K562 (cell line): ENCODE measurements at regions not wholly inside any gene's neighbourhood (a gene's known extent, or its start where the extent isn't known, plus 50 kb on each side); places are given as distances from the start of the nearest gene placed in this dataset.

Experiments used
- ATAC-seq: fragments of 200-7000 bp; cut with Tn5 transposase; 3 replicates; pipeline ENCODE4 v1.9.1; 2020; ENCODE audit warnings: moderate library complexity
- BruUV-seq: library from RNA; stranded (reverse); fragments of 400-500 nt; replicated peaks from 2 replicates; lab custom pipeline; 2021; lab: Mats Ljungman, UMichigan
- CTCF ChIA-PET: fragments of 300-600 bp; formaldehyde crosslinking; extraction: SDS; loops from one replicate; lab custom pipeline; 2021; ENCODE audit warnings: low intra/inter-chr PET ratio; lab: Yijun Ruan, JAX
- POLR2A ChIA-PET: fragments of 300-600, 350-650 bp; sonication (Branson Sonifier 250); formaldehyde crosslinking; extraction: SDS; loops from one replicate; lab custom pipeline; 2021; ENCODE audit warnings: antibody characterized with exemption, inconsistent platforms; lab: Yijun Ruan, JAX
- DNase-seq, 4 experiments: peaks; one replicate each; pipeline versions ENCODE4 v3.0.0 to v3.0.0-alpha.2; 2011 to 2018; ENCODE audit warnings: low spot score in 3 of 4, mixed read lengths in 3 of 4; ENCODE audit errors: extremely low read depth in 1 of 4
- FAIRE-seq: peaks from 2 replicates; lab custom pipeline; 2011; peaks lifted over from hg19 to GRCh38; lab: Jason Lieb, UNC
- H2AFZ ChIP-seq: 2 replicates; pipeline ENCODE4 v1.6.0; 2011; ENCODE audit warnings: low read depth, low read length, control low read depth, inconsistent platforms
- H3K27ac ChIP-seq: fragments of 200-600 bp; 3 replicates; pipeline ENCODE4 v1.8.0; 2011; ENCODE audit warnings: low read depth, mild to moderate bottlenecking, control low read depth, inconsistent platforms, low read length, moderate library complexity, mixed read lengths; ENCODE audit errors: extremely low read depth
- H3K27me3 ChIP-seq, 2 experiments: fragments of 300-600 bp in 1 of 2; 2 replicates in 1 of 2; 3 replicates in 1 of 2; pipeline versions ENCODE4 v1.6.0 to v1.8.0; 2011; ENCODE audit warnings: inconsistent platforms in 2 of 2, low read length in 2 of 2, mild to moderate bottlenecking in 1 of 2, mixed read lengths in 1 of 2, moderate library complexity in 1 of 2; ENCODE audit not compliant: control insufficient read depth in 2 of 2, insufficient read depth in 2 of 2
- H3K36me3 ChIP-seq: fragments of 300-600 bp; 3 replicates; pipeline ENCODE4 v1.8.0; 2011; ENCODE audit warnings: mild to moderate bottlenecking, low read length, inconsistent platforms; ENCODE audit not compliant: control insufficient read depth, insufficient read depth
- H3K4me1 ChIP-seq, 2 experiments: fragments of 200-600 bp in 1 of 2; replicated peaks in 1 of 2; 2 replicates in 1 of 2; 3 replicates in 1 of 2; pipeline versions ENCODE4 v1.5.1 to v1.8.0; 2011; ENCODE audit warnings: inconsistent platforms in 2 of 2, low read length in 2 of 2, mild to moderate bottlenecking in 1 of 2, mixed read lengths in 1 of 2, moderate library complexity in 1 of 2; ENCODE audit not compliant: control insufficient read depth in 2 of 2, insufficient read depth in 2 of 2
- H3K4me2 ChIP-seq: 2 replicates; pipeline ENCODE4 v1.6.1; 2011; ENCODE audit warnings: low read length, control low read depth, inconsistent platforms, mixed read lengths; ENCODE audit not compliant: insufficient read depth
- H3K4me3 ChIP-seq: fragments of 200-600 bp; sonication (generic), shearing (Covaris generic); 2 replicates; pipeline ENCODE4 v1.5.1; 2016; ENCODE audit warnings: control low read depth, inconsistent platforms
- H3K79me2 ChIP-seq: fragments of 200-600 bp; 3 replicates; pipeline ENCODE4 v1.8.0; 2011; ENCODE audit warnings: low read length, inconsistent platforms; ENCODE audit not compliant: control insufficient read depth, insufficient read depth
- H3K9ac ChIP-seq, 2 experiments: 2 replicates each; pipeline versions ENCODE4 v1.6.0 to v1.6.1; 2011; ENCODE audit warnings: low read depth in 2 of 2, low read length in 2 of 2, control low read depth in 1 of 2, inconsistent platforms in 1 of 2, mild to moderate bottlenecking in 1 of 2, mixed read lengths in 1 of 2; ENCODE audit not compliant: insufficient read depth in 1 of 2
- H3K9me1 ChIP-seq: one replicate; pipeline ENCODE4 v1.6.0; 2011; ENCODE audit warnings: inconsistent platforms, mild to moderate bottlenecking, low read length, moderate library complexity; ENCODE audit not compliant: control insufficient read depth, insufficient read depth
- H3K9me3 ChIP-seq: replicated peaks from 2 replicates; pipeline ENCODE4 v1.5.1; 2011; ENCODE audit warnings: low read depth, low read length, inconsistent platforms; ENCODE audit not compliant: control insufficient read depth, insufficient read depth
- H4K20me1 ChIP-seq: replicated peaks from 2 replicates; pipeline ENCODE4 v1.6.1; 2011; ENCODE audit warnings: low read length, inconsistent platforms, mixed read lengths; ENCODE audit not compliant: control insufficient read depth, insufficient read depth
- BMI1 ChIP-seq: fragments of 150-350 bp; IDR thresholded peaks from 2 replicates; pipeline ENCODE4 v1.6.1; 2014; ENCODE audit warnings: low read length
- CCAR2 ChIP-seq: fragments of 200-400 bp; formaldehyde crosslinking; IDR thresholded peaks from 2 replicates; pipeline ENCODE4 v1.6.1; 2017; ENCODE audit warnings: mild to moderate bottlenecking, low read depth, low read length
- EZH2 ChIP-seq: IDR thresholded peaks from 2 replicates; pipeline ENCODE4 v1.6.1; 2012; ENCODE audit warnings: low read depth, mild to moderate bottlenecking, inconsistent platforms, low read length, borderline replicate concordance
- MTA2 ChIP-seq: fragments of 450-650 bp; IDR thresholded peaks from 2 replicates; pipeline ENCODE4 v1.6.1; 2016; ENCODE audit warnings: low read depth
- MTF1 ChIP-seq: fragments of 250-450 bp; sonication (Bioruptor Pico); IDR thresholded peaks from 2 replicates; pipeline ENCODE4 v1.9.0; 2021; ENCODE audit warnings: moderate library complexity, mild to moderate bottlenecking, inconsistent platforms, borderline replicate concordance
- PRPF4 ChIP-seq: fragments of 200-400 bp; formaldehyde crosslinking; IDR thresholded peaks from one replicate; pipeline ENCODE4 v1.6.1; 2017; ENCODE audit warnings: low read length, low read depth, mild to moderate bottlenecking; ENCODE audit not compliant: insufficient read depth, poor library complexity, severe bottlenecking
- TFAM ChIP-seq: fragments of 250-450 bp; sonication (Bioruptor Pico); conservative IDR thresholded peaks from 2 replicates; pipeline ENCODE4 v1.5.0; 2021; ENCODE audit warnings: mild to moderate bottlenecking, moderate library complexity
- TRIM24 ChIP-seq, 2 experiments: fragments of 450-650 bp; IDR thresholded peaks; 2 replicates each; pipeline ENCODE4 v1.6.1; 2016
- ZNF12 ChIP-seq: sonication (generic); formaldehyde crosslinking; IDR thresholded peaks from 2 replicates; pipeline ENCODE4 v1.4.0; 2020; ENCODE audit warnings: mild to moderate bottlenecking, missing genetic modification reagents
- ZNF146 ChIP-seq: IDR thresholded peaks from one replicate; pipeline ENCODE4 v1.6.1; 2018; ENCODE audit warnings: missing compliant biosample characterization; ENCODE audit not compliant: unreplicated experiment
- ZNF282 ChIP-seq: sonication (generic); formaldehyde crosslinking; IDR thresholded peaks from 2 replicates; pipeline ENCODE4 v1.8.1; 2023; ENCODE audit warnings: missing genetic modification reagents
- WGBS: fragments of 100-300 bp; shearing (Covaris generic); methylation state at CpG from one replicate; pipeline ENCODE4 v1.1.6; 2016; ENCODE audit warnings: low coverage, mixed read lengths; ENCODE audit not compliant: insufficient coverage; ENCODE audit errors: missing lambda C conversion rate; 5-methylcytosine and 5-hydroxymethylcytosine counted together
- in situ Hi-C: fragments of 300-500 bp; cut with MboI; formaldehyde crosslinking; loops from 4 replicates; pipeline ENCODE4 v1.15.0; 2018; ENCODE audit warnings: inconsistent platforms, mixed read lengths
- intact Hi-C: fragments of 100-400 bp; cut with micrococcal nuclease; formaldehyde crosslinking; loops from 2 replicates; pipeline ENCODE4 v1.14.2; 2022
- TF ChIP-seq, protein P1 (sequence below), 3 experiments: fragments of 200-800 bp in 1 of 3; sonication (Bioruptor generic) in 1 of 3; sonication (generic) in 1 of 3; formaldehyde crosslinking in 1 of 3; IDR thresholded peaks; 2 replicates each; pipeline versions ENCODE4 v1.6.1 to v1.8.0; 2016 to 2022; ENCODE audit warnings: mild to moderate bottlenecking in 2 of 3, missing compliant biosample characterization in 2 of 3, missing genetic modification characterization in 2 of 3, missing genetic modification reagents in 1 of 3
- TF ChIP-seq, protein P2 (sequence below), 2 experiments: fragments of 150-350 bp in 1 of 2; IDR thresholded peaks; 2 replicates each; pipeline ENCODE4 v1.6.1; 2012 to 2016; ENCODE audit warnings: low read depth in 2 of 2, low read length in 2 of 2, mild to moderate bottlenecking in 1 of 2, moderate library complexity in 1 of 2
- TF ChIP-seq, protein P3 (sequence below): fragments of 250-450 bp; sonication (Bioruptor Pico); IDR thresholded peaks from 2 replicates; pipeline ENCODE4 v1.5.0; 2022; ENCODE audit warnings: mild to moderate bottlenecking

DNA sequence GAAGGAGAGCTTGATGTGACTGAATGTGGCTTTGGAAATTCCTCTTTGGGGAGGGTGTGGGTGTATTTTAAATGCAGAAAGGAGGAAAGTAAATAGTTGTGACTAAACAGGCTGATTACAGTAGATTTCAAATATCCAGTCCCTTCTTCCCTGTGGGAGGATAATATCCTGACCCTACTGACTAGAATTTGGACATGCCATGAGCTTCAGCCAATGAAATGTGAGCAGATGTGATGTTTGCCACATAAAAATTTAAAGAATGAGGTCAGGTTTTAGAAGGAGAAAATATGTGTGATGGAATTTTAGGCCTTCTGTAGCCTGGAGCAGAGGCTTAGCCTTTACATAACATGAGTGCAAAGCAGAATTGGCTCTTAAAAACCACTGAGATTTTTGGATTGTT lies 1218.9 kb downstream of the ROBO2 start (continued):
- TF ChIP-seq, protein P1, sequence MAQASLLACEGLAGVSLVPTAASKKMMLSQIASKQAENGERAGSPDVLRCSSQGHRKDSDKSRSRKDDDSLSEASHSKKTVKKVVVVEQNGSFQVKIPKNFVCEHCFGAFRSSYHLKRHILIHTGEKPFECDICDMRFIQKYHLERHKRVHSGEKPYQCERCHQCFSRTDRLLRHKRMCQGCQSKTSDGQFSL (CRISPR knock-in tag; IDR thresholded peaks at IDR 0.05), result no peak
- TF ChIP-seq, protein P1 (tag; IDR thresholded peaks at IDR 0.05), result no peak
- TF ChIP-seq, protein P2, sequence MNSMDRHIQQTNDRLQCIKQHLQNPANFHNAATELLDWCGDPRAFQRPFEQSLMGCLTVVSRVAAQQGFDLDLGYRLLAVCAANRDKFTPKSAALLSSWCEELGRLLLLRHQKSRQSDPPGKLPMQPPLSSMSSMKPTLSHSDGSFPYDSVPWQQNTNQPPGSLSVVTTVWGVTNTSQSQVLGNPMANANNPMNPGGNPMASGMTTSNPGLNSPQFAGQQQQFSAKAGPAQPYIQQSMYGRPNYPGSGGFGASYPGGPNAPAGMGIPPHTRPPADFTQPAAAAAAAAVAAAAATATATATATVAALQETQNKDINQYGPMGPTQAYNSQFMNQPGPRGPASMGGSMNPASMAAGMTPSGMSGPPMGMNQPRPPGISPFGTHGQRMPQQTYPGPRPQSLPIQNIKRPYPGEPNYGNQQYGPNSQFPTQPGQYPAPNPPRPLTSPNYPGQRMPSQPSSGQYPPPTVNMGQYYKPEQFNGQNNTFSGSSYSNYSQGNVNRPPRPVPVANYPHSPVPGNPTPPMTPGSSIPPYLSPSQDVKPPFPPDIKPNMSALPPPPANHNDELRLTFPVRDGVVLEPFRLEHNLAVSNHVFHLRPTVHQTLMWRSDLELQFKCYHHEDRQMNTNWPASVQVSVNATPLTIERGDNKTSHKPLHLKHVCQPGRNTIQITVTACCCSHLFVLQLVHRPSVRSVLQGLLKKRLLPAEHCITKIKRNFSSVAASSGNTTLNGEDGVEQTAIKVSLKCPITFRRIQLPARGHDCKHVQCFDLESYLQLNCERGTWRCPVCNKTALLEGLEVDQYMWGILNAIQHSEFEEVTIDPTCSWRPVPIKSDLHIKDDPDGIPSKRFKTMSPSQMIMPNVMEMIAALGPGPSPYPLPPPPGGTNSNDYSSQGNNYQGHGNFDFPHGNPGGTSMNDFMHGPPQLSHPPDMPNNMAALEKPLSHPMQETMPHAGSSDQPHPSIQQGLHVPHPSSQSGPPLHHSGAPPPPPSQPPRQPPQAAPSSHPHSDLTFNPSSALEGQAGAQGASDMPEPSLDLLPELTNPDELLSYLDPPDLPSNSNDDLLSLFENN (IDR thresholded peaks at IDR 0.05; ENCODE audit: low read depth in 2 of 2, low read length in 2 of 2), result no peak
- TF ChIP-seq PRPF4, result no peak
- TF ChIP-seq, all 486 proteins: peak for 0

DNA sequence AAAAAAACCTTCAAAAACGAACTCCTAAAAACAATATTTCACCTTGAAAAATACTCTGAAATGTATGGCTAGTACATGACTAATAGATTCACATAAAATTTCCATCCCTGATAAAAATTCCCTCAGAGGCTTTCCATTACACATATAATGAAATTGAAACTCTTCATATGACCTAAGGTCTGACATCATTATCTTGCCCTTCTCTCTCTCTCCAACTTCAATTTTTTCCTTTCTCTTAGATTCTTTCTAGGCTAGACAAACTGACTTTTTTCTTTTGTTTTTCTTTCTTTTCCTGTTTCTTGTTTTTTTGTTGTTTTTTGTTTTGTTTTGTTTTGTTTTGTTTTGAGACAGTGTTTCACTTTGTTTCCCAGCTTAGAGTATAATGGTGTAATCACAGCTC lies 1220.5 kb downstream of the ROBO2 start:
- intact Hi-C loops (no loop called here), in situ Hi-C loops (no loop called here)
- Histone ChIP-seq H3K4me1 (no peaks in the 10 kb centered on the region), H3K9ac (no peak overlapping the region), H3K36me3 (no peaks in the 10 kb centered on the region), H3K27me3 (no peaks in the 10 kb centered on the region), H4K20me1 (no peaks in the 10 kb centered on the region), H3K4me2 (no peak overlapping the region), H3K9me3 (no peaks in the 10 kb centered on the region), H3K4me3 (no peak overlapping the region), H3K79me2 (no peaks in the 10 kb centered on the region), H3K9me1 (no peaks in the 10 kb centered on the region), H2AFZ (no peak overlapping the region), H3K27ac (no peak overlapping the region)
- no TSS peak for BruUV-seq
- DNase-seq, result no peak
- POLR2A ChIA-PET, result no interaction called here
- 0% methylated on average over 1 of the region's 1 CpG for WGBS
- CTCF ChIA-PET, result no interaction called here
- FAIRE-seq, result no peak
- ATAC-seq, result no peak
- no peak for TF ChIP-seq ZNF282
- TF ChIP-seq, protein P3, sequence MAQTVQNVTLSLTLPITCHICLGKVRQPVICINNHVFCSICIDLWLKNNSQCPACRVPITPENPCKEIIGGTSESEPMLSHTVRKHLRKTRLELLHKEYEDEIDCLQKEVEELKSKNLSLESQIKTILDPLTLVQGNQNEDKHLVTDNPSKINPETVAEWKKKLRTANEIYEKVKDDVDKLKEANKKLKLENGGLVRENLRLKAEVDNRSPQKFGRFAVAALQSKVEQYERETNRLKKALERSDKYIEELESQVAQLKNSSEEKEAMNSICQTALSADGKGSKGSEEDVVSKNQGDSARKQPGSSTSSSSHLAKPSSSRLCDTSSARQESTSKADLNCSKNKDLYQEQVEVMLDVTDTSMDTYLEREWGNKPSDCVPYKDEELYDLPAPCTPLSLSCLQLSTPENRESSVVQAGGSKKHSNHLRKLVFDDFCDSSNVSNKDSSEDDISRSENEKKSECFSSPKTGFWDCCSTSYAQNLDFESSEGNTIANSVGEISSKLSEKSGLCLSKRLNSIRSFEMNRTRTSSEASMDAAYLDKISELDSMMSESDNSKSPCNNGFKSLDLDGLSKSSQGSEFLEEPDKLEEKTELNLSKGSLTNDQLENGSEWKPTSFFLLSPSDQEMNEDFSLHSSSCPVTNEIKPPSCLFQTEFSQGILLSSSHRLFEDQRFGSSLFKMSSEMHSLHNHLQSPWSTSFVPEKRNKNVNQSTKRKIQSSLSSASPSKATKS, result no peak
- no peak for TF ChIP-seq TRIM24 (IDR thresholded peaks at IDR 0.05)
- TF ChIP-seq EZH2, result no peak
- no peak for TF ChIP-seq ZNF12 (CRISPR knock-in tag)
- TF ChIP-seq MTA2, result no peak
- no peak for TF ChIP-seq TFAM
- no peak for TF ChIP-seq CCAR2
- TF ChIP-seq BMI1, result no peak
- no peak for TF ChIP-seq ZNF146 (CRISPR knock-in tag)
- TF ChIP-seq MTF1 (CRISPR knock-in tag), result no peak
